ENCODE measurements at regions not wholly inside any gene's neighbourhood (a gene's known extent, or its start where the extent isn't known, plus 50 kb on each side); places are given as distances from the start of the nearest gene placed in this dataset.

DNA sequence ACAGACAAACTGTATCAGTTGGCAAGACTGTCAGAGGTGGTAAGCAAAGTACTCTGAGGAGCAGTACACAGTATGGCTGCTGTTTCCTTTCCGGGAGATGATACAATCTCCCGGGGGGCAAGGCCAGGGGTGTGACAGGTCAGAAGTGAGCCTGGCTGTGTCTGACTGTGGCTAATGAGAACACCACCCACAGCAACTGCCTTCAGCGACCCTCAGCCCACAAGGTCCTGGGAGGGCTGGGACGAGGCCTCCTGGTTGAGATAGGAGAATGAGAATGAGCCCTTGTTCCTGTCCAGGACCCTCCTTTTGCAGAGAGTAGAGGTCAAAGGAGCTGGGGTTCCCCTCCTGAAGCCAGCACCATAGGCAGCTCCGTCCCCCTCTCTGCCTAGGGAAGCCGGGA lies 421.7 kb downstream of the TCERG1L start:
- TF ChIP-seq POLR2A (IDR thresholded peaks at IDR 0.05) (no peak), CTCF (IDR thresholded peaks at IDR 0.05 in 4 of 5, conservative IDR thresholded peaks at IDR 0.05 in 1 of 5) (no peak)
